C1 segment of cervical spinal cord (tissue), 14 donors: ENCODE measurements at regions not wholly inside any gene's neighbourhood (a gene's known extent, or its start where the extent isn't known, plus 50 kb on each side); places are given as distances from the start of the nearest gene placed in this dataset.
A peak's percentile ranks its signal among the peaks of the same experiment; 100 is the strongest.
"Not testable (repeated sequence)": the region's sequence is repeated elsewhere in the genome, so short reads cannot be mapped to it uniquely, and the experiment has no call there.

ENCODE experiments used
- DNase-seq, 14 donors: peaks; one replicate each; lab custom pipeline; 2025; lab: John Stamatoyannopoulos, UW

DNA sequence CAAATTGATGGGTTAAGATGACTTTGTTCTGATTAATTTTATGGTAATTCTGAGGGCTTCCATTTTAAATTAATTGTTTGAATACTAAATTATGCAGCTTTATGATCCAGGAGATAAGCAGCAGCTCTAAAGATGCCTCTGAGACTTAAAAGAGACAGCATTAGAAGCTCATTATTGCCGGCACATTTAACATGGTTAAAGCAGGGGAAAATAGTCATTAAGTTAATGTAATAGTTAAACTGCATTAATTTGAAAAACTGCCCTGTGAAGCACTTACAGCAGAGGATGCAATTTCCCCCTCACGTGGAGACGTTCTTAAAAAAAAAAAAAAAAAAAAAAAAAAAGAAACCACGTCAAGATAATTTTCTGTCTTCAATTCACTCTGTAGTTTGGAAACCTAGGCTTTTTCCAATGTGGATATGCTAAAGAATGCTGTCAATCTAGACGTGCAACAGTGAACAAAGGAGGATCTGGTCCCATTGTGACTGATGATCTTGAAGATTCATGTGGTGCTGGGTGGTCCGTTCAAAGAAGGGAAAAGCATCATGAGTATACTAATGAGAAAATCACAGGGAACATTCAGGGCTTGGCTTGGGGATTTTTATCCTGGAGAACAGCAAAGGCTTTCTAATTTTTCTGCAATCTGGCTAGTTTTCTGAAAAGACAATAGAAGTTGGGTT is 440.6 kb upstream of the HS3ST1 start:
- no peak for DNase-seq

DNA sequence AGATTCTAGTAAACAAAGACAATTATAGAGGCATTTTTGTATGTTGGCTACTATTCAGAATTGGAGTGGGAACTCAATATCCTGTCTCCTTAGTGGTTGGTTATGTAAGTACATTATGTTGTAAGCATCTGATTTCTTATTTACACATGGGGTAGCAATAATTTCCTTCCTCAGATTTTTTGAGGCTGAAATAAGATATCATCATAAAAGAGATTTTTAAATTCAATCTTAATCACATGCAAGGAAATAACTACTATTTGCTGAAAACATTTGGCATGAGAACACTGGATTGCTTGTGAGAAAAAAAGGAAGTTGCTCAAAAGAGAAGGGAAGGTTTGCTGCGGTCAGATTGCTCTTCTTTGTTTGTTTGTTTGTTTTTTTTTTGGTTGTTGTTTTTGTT is 437.7 kb upstream of the HS3ST1 start:
- DNase-seq = no peak

GRCh38 chr4:11860996-11861395 is 432.3 kb upstream of the HS3ST1 start:
- no peak for DNase-seq

DNA sequence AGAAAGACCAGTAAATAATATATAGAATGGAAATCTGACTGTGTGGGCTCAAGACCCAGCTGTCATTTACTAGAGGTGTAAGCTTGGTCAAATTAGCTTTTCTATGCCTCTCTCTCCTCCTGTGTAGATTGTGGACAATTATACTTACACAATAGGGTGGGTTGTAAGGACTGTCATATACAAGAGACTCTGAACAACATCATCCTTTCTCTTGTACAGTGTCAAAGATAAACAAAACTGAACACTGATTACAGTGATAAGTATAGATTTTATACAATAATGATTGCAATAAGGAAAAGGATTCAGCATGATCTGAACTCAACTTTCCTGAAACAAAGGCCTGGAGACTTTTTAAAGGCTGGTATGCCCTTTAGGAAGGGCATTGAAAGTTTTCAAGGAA is 429.2 kb upstream of the HS3ST1 start:
- DNase-seq = no peak

DNA sequence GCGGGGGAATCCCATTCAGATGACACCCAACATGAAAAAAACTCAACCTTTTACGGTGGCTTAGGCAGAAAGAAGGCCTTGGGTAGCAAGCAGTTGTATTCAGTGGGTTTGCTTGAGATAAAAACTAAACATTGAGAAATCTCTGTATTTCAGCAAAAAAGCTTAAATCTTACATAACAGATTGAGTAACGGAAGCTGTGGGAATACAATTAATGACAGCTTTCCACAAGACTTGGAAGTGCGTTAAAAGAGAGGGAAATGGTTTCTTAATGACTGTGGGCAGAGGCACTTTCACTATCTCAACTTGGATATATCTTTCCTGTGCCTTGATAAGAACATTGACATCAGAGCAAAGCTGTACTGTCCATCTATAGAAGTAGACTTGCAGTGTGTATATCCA is 418.5 kb upstream of the HS3ST1 start:
- DNase-seq = no peak

DNA sequence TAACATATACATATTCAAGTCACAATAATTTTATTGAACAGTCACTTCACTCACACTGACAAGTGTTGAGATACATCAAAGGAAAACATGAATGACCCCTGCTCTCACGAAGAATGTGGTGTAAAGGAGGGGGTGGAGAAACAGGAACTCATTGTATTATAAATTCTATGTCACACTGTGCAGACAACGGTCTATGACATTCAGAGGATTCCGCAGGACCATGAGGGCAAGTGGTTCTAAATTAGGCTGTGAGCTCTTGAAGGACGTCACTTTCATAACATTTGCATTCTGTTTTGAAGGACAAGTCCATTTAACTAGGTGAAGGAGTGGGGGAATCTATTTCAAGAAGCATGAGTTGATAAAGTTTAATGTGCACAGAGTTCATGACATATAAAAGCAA is 415.2 kb upstream of the HS3ST1 start:
- no peak for DNase-seq

GRCh38 chr4:11843340-11843739 is 414.6 kb upstream of the HS3ST1 start:
- DNase-seq = no peak

- DNase-seq = no peak
Measured at GRCh38 chr4:11842620-11843263, 414.0 kb upstream of the HS3ST1 start.

DNA sequence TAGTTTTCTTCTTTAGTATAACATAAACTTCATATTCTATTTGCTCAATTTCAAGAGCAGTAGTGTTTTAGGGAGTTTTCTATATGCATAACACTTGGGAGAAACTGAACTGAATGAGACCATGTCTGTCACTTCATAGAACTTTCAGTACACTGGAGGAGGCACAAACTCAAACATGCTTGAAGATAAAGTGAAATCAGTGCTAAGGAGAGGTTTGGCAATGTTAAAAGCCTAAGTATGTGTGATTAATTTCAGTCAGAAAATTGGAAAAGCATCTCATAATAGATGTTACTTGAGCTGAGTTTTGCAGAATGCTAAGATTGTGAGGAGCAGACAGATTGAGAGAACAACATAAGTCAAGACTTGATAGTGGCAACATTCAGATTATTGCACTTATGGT is 411.2 kb upstream of the HS3ST1 start:
- no peak for DNase-seq

- DNase-seq = no peak
Measured at GRCh38 chr4:11831739-11832138, 403.0 kb upstream of the HS3ST1 start.

GRCh38 chr4:11824566-11824965 is 395.9 kb upstream of the HS3ST1 start:
- no peak for DNase-seq

GRCh38 chr4:11821772-11822430 is 393.2 kb upstream of the HS3ST1 start:
- DNase-seq = peak in 1 of 14 donors; percentile 2

DNA sequence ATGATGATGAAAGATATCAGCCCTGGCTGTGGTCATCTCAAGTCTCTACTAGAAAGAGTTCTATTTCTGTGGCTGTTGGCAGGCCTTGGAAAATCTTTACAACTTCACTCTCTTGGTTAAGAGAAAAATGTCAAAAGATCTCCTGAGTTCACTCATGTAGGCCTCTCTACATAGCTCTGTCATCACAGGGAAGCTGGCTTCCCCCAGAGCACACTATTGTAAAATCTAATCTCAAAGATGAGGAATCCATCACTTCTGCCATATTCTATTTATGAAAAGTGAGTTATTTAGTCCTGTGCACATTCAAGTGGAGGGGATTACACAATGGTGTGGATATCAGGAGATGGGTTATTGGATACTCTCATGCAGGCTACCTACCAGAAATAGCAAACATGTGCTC is 388.4 kb upstream of the HS3ST1 start:
- no peak for DNase-seq

GRCh38 chr4:11814758-11815157 is 386.1 kb upstream of the HS3ST1 start:
- DNase-seq = no peak

DNA sequence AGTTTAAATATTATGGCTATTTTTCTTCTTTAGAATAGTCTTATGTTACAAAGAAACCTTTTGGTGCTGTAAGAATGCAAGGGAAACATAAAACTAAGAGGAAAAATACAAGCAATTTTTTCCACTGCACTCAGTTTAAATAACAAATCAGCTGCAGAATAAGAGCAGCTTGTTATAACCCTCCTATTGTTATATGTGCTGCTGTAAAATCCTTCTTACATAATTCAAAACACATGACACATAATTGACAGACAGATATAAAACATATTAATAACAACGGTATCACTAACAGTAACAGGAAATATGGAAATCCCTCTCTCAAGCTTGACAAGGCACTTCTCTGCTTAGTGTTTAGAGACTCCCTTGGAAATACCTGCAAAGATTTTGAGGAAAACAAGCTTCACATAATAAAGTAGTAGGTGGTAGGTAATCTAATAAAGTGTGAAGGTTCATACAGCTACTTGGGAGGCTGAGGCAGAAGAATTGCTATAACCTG is 385.3 kb upstream of the HS3ST1 start:
- DNase-seq = no peak

GRCh38 chr4:11811521-11811920 is 382.8 kb upstream of the HS3ST1 start:
- not testable (repeated sequence) for DNase-seq

DNA sequence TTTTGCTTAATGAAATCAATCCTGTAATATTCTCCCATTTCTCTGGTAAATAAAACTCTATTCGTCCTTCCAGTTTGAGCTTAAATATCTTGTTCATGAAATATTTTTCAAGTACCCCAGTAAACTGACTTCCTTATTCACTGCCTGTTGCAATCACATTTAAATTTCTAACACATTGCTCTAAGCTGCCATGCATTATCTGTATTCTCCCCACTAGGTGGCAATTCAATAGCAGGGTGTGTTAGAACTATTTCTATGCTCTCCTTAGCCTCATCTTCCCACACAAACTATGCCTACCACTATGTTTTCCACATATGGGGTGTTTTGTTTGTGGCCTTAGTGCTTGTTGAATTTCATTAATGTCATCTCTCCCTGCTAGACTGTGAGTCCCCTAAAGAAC is 377.1 kb upstream of the HS3ST1 start:
- DNase-seq = no peak

DNA sequence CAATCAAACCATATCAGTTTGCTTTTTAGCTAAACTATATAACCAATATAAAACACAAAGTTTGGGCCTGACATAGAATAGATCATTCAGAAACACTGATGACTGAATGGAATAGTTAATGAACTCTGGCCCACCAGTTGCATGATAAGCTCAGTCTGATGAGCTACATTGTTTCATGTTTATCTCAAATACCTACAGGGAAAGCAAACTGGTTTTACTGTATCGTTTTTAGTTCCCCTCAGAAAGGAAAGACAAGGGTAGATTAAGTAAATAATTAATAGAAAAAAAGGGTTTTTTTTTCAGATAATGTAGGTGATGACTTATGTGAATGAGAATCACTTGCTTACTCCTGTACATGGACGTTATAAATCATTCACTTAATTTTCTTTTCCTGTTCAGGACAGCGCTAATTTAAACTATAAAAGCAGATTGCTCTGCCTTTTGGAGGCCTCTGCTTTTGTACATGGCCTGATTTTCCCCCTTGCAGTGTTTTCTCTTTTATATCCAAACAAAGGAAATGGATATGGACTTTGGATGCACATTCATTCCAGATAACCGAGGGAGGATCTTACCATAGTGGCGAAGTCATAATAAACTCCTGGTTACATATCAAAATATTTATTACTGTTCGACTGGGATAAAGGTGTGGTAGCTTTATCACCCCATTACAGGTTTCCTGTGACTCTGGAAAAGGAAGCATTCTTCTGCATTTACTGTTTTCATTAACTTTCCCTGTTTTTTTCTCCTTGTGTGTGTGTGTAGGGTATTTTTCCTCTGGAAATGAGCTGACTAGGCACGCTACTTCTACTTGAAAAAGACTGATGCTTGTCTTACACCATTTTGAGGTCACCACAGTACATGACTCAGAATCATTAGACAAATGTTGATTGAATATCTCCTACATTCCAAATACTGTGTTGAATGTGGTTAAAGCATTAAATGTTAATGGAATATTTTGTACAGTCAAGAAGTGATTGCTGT is 373.1 kb upstream of the HS3ST1 start:
- no peak for DNase-seq

GRCh38 chr4:11799196-11799595 is 370.5 kb upstream of the HS3ST1 start:
- no peak for DNase-seq

DNA sequence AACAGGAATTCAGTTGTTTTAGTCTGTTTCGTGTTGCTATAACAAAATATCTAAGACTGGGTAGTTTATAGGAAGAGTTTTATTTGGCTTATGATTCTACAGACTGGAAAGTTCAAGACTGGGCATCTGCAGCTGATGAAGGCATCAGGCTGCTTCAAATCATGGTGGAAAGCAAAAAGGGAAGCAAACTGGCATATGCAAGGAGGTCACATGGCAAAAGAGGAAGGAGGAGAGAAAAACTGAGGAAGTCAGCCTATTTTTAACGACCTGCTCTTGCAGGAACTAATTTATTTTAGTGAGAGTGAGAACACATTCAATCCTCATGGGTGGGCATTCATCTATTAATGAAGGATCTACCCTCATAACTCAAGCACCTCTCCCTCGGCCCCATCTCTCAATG is 363.1 kb upstream of the HS3ST1 start:
- DNase-seq = no peak

DNA sequence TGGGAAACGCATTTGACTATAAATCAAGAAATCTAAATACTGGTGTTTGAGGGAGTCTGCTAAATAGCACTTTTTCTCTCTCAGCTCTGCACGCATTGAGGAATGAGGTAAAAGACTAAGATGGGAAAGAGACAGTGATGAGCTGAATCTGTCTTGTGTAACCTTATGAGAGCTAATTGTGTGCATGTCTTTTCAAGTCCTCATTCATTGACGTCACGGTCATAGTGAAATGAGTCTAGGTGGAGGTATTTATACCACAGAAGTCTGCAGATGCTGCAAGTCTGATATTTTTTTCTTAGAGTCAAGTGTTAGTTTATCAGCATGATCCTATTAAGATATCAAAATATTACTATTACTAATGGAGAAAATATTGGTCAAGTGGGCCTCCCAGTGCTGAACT is 361.5 kb upstream of the HS3ST1 start:
- no peak for DNase-seq

DNA sequence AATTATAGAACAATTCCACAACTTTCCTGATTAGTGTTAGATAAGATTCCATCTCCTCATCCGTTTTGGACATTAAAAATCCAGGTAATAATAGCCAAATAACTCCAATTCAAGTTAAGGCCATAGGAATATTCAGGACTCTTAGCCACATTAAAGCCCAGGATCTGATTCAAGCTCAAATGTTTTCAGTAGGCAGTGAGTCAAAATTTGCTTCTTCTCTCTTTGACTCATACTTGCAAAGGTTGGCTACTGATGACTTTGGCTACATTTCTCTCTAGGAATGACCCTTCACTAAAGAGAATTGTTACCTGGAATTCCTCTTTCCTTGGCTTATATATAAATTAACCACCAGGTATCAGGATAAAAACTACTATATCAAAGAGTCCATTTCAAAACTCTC is 354.9 kb upstream of the HS3ST1 start:
- no peak for DNase-seq
